ENCODE measurements at regions not wholly inside any gene's neighbourhood (a gene's known extent, or its start where the extent isn't known, plus 50 kb on each side); places are given as distances from the start of the nearest gene placed in this dataset.

GRCh38 chr14:104515811-104516780 is 63.5 kb upstream of the C14orf180 start:
- TF ChIP-seq CTCF (IDR thresholded peaks at IDR 0.05 in 2 of 3, conservative IDR thresholded peaks at IDR 0.05 in 1 of 3; ENCODE audit: borderline replicate concordance in 1 of 3, insufficient read depth in 1 of 3, low read depth in 2 of 3, low read length in 2 of 3) = no peak
- TF ChIP-seq SRF (IDR thresholded peaks at IDR 0.05; ENCODE audit: low read depth) = no peak
- TF ChIP-seq POLR2A (IDR thresholded peaks at IDR 0.05; ENCODE audit: borderline replicate concordance, extremely low read depth, insufficient read depth, insufficient read length) = no peak
- TF ChIP-seq REST (IDR thresholded peaks at IDR 0.05; ENCODE audit: low read depth) = no peak
- no peak for TF ChIP-seq ATF3 (IDR thresholded peaks at IDR 0.05)
- TF ChIP-seq POLR2AphosphoS5 (IDR thresholded peaks at IDR 0.05; ENCODE audit: low read depth, low read length) = no peak
- no peak for TF ChIP-seq EZH2 (IDR thresholded peaks at IDR 0.05)
- TF ChIP-seq ZNF274 (IDR thresholded peaks at IDR 0.05; ENCODE audit: low read depth, low read length) = no peak
